ENCODE measurements at regions not wholly inside any gene's neighbourhood (a gene's known extent, or its start where the extent isn't known, plus 50 kb on each side); places are given as distances from the start of the nearest gene placed in this dataset.

GRCh38 chr10:113300201-113300600 is 252.7 kb upstream of the HABP2 start:
- Histone ChIP-seq H3K27me3 (ENCODE audit: control insufficient read depth, insufficient read depth, low read length, poor library complexity, severe bottlenecking) (peaks cover 6% of the 10 kb centered on the region), H3K9me3 (ENCODE audit: control insufficient read depth, low read length) (no peaks in the 10 kb centered on the region), H3K4me3 (ENCODE audit: low read length) (no peak overlapping the region), H3K36me3 (ENCODE audit: control insufficient read depth, insufficient read depth, low read length) (no peaks in the 10 kb centered on the region), H3K4me1 (ENCODE audit: control insufficient read depth, insufficient read depth, low read length) (no peaks in the 10 kb centered on the region), H3K9ac (ENCODE audit: extremely low read depth, low read length, poor library complexity, severe bottlenecking) (no peak overlapping the region), H3K27ac (ENCODE audit: low read depth, low read length) (no peak overlapping the region)
- Mint-ChIP-seq H3K4me3 (no peak overlapping the region), H3K27ac (no peak overlapping the region), H3K27me3 (ENCODE audit: insufficient read depth) (peaks cover 9% of the 10 kb centered on the region), H3K36me3 (ENCODE audit: low read depth) (no peaks in the 10 kb centered on the region), H3K4me1 (peaks cover 13% of the 10 kb centered on the region), H3K9me3 (no peaks in the 10 kb centered on the region)
- DNase-seq, result no peak
- TF ChIP-seq, protein P1, sequence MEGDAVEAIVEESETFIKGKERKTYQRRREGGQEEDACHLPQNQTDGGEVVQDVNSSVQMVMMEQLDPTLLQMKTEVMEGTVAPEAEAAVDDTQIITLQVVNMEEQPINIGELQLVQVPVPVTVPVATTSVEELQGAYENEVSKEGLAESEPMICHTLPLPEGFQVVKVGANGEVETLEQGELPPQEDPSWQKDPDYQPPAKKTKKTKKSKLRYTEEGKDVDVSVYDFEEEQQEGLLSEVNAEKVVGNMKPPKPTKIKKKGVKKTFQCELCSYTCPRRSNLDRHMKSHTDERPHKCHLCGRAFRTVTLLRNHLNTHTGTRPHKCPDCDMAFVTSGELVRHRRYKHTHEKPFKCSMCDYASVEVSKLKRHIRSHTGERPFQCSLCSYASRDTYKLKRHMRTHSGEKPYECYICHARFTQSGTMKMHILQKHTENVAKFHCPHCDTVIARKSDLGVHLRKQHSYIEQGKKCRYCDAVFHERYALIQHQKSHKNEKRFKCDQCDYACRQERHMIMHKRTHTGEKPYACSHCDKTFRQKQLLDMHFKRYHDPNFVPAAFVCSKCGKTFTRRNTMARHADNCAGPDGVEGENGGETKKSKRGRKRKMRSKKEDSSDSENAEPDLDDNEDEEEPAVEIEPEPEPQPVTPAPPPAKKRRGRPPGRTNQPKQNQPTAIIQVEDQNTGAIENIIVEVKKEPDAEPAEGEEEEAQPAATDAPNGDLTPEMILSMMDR (conservative IDR thresholded peaks at IDR 0.05), result no peak

GRCh38 chr10:113300617-113301016 is 252.2 kb upstream of the HABP2 start:
- Histone ChIP-seq H3K27ac (ENCODE audit: low read depth, low read length) (no peak overlapping the region), H3K4me1 (ENCODE audit: control insufficient read depth, insufficient read depth, low read length) (no peaks in the 10 kb centered on the region), H3K27me3 (ENCODE audit: control insufficient read depth, insufficient read depth, low read length, poor library complexity, severe bottlenecking) (peaks cover 6% of the 10 kb centered on the region), H3K4me3 (ENCODE audit: low read length) (no peak overlapping the region), H3K9me3 (ENCODE audit: control insufficient read depth, low read length) (no peaks in the 10 kb centered on the region), H3K9ac (ENCODE audit: extremely low read depth, low read length, poor library complexity, severe bottlenecking) (no peak overlapping the region), H3K36me3 (ENCODE audit: control insufficient read depth, insufficient read depth, low read length) (no peaks in the 10 kb centered on the region)
- TF ChIP-seq, protein P1 (conservative IDR thresholded peaks at IDR 0.05), result no peak
- 96 to 100% methylated on average over 2 to 3 of the region's 3 CpGs for WGBS, 2 experiments (ENCODE audit: insufficient coverage in 1 of 2, insufficient read length in 1 of 2)
- DNase-seq, result no peak
- H3K27ac Mint-ChIP-seq, result no peak overlapping the region
- H3K9me3 Mint-ChIP-seq, result no peaks in the 10 kb centered on the region
- H3K27me3 Mint-ChIP-seq (ENCODE audit: insufficient read depth), result peaks cover 5% of the 10 kb centered on the region
- peaks cover 13% of the 10 kb centered on the region for H3K4me1 Mint-ChIP-seq
- no peak overlapping the region for H3K4me3 Mint-ChIP-seq
- no peaks in the 10 kb centered on the region for H3K36me3 Mint-ChIP-seq (ENCODE audit: low read depth)

GRCh38 chr10:113301342-113301984 is 251.4 kb upstream of the HABP2 start:
- H3K36me3 Mint-ChIP-seq (ENCODE audit: low read depth), result no peaks in the 10 kb centered on the region
- H3K9me3 Mint-ChIP-seq, result no peaks in the 10 kb centered on the region
- no peaks in the 10 kb centered on the region for H3K9me3 ChIP-seq (ENCODE audit: control insufficient read depth, low read length)
- no peak overlapping the region for H3K4me3 Mint-ChIP-seq
- no peak overlapping the region for H3K27ac Mint-ChIP-seq
- peaks cover 6% of the 10 kb centered on the region for H3K27me3 ChIP-seq (ENCODE audit: control insufficient read depth, insufficient read depth, low read length, poor library complexity, severe bottlenecking)
- H3K36me3 ChIP-seq (ENCODE audit: control insufficient read depth, insufficient read depth, low read length), result no peaks in the 10 kb centered on the region
- H3K27ac ChIP-seq (ENCODE audit: low read depth, low read length), result no peak overlapping the region
- no peaks in the 10 kb centered on the region for H3K4me1 ChIP-seq (ENCODE audit: control insufficient read depth, insufficient read depth, low read length)
- TF ChIP-seq, protein P1 (conservative IDR thresholded peaks at IDR 0.05), result peak; percentile 66
- H3K9ac ChIP-seq (ENCODE audit: extremely low read depth, low read length, poor library complexity, severe bottlenecking), result no peak overlapping the region
- DNase-seq, result peak; percentile 70
- peaks cover 4% of the 10 kb centered on the region for H3K27me3 Mint-ChIP-seq (ENCODE audit: insufficient read depth)
- WGBS, 2 experiments (ENCODE audit: insufficient coverage in 1 of 2, insufficient read length in 1 of 2), result 78 to 85% methylated on average over 6 to 7 of the region's 7 CpGs
- H3K4me1 Mint-ChIP-seq, result peaks cover 17% of the 10 kb centered on the region
- no peak overlapping the region for H3K4me3 ChIP-seq (ENCODE audit: low read length)
